HG03060 (cell line): ENCODE measurements at regions not wholly inside any gene's neighbourhood (a gene's known extent, or its start where the extent isn't known, plus 50 kb on each side); places are given as distances from the start of the nearest gene placed in this dataset.

Experiments used
- ATAC-seq: cut with Tn5 transposase; IDR thresholded peaks from one replicate; pipeline ENCODE4 v1.9.1; 2021; ENCODE audit warnings: low read depth, moderate number of reproducible peaks; ENCODE audit not compliant: unreplicated experiment

- ATAC-seq: no peak
These were observed 72.4 kb upstream of the ADCY1 start for GRCh38 chr7:45501791-45502190.

GRCh38 chr7:45506059-45506458 lies 68.1 kb upstream of the ADCY1 start:
- no peak for ATAC-seq

GRCh38 chr7:45509222-45509621 lies 64.9 kb upstream of the ADCY1 start:
- ATAC-seq: no peak

- ATAC-seq: no peak
These were observed 62.2 kb upstream of the ADCY1 start for GRCh38 chr7:45511721-45512597.

- no peak for ATAC-seq
These were observed 59.2 kb upstream of the ADCY1 start for GRCh38 chr7:45514944-45515343.

- no peak for ATAC-seq
These were observed 58.8 kb upstream of the ADCY1 start for GRCh38 chr7:45515346-45515745.
